H9 (cell line): ENCODE measurements at regions not wholly inside any gene's neighbourhood (a gene's known extent, or its start where the extent isn't known, plus 50 kb on each side); places are given as distances from the start of the nearest gene placed in this dataset.

Experiments used
- DNase-seq: peaks from one replicate; pipeline ENCODE4 v3.0.0-alpha.2; 2017
- H2AFZ ChIP-seq: one replicate; pipeline ENCODE4 v1.6.1; 2013; ENCODE audit warnings: mild to moderate bottlenecking, low read length, control low read depth, moderate library complexity
- H2AK5ac ChIP-seq: 2 replicates; pipeline ENCODE4 v1.6.1; 2013; ENCODE audit warnings: low read length, control low read depth, mixed read lengths; ENCODE audit not compliant: insufficient read length
- H2BK120ac ChIP-seq: one replicate; pipeline ENCODE4 v1.6.1; 2013; ENCODE audit warnings: low read depth, mild to moderate bottlenecking, low read length, control low read depth, inconsistent platforms; ENCODE audit not compliant: poor library complexity, severe bottlenecking
- H2BK12ac ChIP-seq: 2 replicates; pipeline ENCODE4 v1.6.1; 2013; ENCODE audit warnings: low read length, control low read depth, mixed read lengths, low read depth; ENCODE audit not compliant: insufficient read length
- H2BK15ac ChIP-seq: 2 replicates; pipeline ENCODE4 v1.6.1; 2013; ENCODE audit warnings: low read depth, low read length, control low read depth
- H2BK20ac ChIP-seq: one replicate; pipeline ENCODE4 v1.6.1; 2013; ENCODE audit warnings: low read depth, mild to moderate bottlenecking, low read length, control low read depth, inconsistent platforms; ENCODE audit not compliant: poor library complexity, severe bottlenecking
- H2BK5ac ChIP-seq: 2 replicates; pipeline ENCODE4 v1.6.1; 2013; ENCODE audit warnings: low read length, control low read depth, mixed read lengths; ENCODE audit not compliant: insufficient read length
- H3K14ac ChIP-seq: 2 replicates; pipeline ENCODE4 v1.6.1; 2013; ENCODE audit warnings: low read length, control low read depth; ENCODE audit not compliant: insufficient read depth
- H3K18ac ChIP-seq: 2 replicates; pipeline ENCODE4 v1.6.1; 2013; ENCODE audit warnings: low read depth, mild to moderate bottlenecking, mixed read lengths, low read length, control low read depth; ENCODE audit not compliant: insufficient read length
- H3K23ac ChIP-seq: 2 replicates; pipeline ENCODE4 v1.6.1; 2013; ENCODE audit warnings: low read length, control low read depth, mixed read lengths, low read depth; ENCODE audit not compliant: insufficient read length
- H3K23me2 ChIP-seq: 2 replicates; pipeline ENCODE4 v1.6.1; 2013; ENCODE audit warnings: low read depth, mild to moderate bottlenecking, mixed read lengths, low read length, control low read depth; ENCODE audit not compliant: insufficient read length, poor library complexity, severe bottlenecking
- H3K27ac ChIP-seq: 2 replicates; pipeline ENCODE4 v1.5.1; 2013; ENCODE audit warnings: low read length, control low read depth, mixed read lengths, low read depth; ENCODE audit not compliant: insufficient read length
- H3K27me3 ChIP-seq: 2 replicates; pipeline ENCODE4 v1.6.1; 2013; ENCODE audit warnings: low read length, control low read depth, inconsistent platforms; ENCODE audit not compliant: insufficient read depth
- H3K4ac ChIP-seq: 2 replicates; pipeline ENCODE4 v1.6.1; 2013; ENCODE audit warnings: low read depth, mild to moderate bottlenecking, control low read depth, inconsistent platforms, low read length, moderate library complexity
- H3K4me1 ChIP-seq: 2 replicates; pipeline ENCODE4 v1.6.1; 2013; ENCODE audit warnings: low read length, control low read depth, inconsistent platforms; ENCODE audit not compliant: insufficient read depth
- H3K4me2 ChIP-seq: 2 replicates; pipeline ENCODE4 v1.6.1; 2013; ENCODE audit warnings: low read length, control low read depth, mixed read lengths; ENCODE audit not compliant: insufficient read length, insufficient read depth
- H3K56ac ChIP-seq: 2 replicates; pipeline ENCODE4 v1.6.1; 2013; ENCODE audit warnings: low read depth, mild to moderate bottlenecking, mixed read lengths, low read length, control low read depth; ENCODE audit not compliant: insufficient read length
- H3K79me1 ChIP-seq: 2 replicates; pipeline ENCODE4 v1.6.1; 2013; ENCODE audit warnings: low read depth, mild to moderate bottlenecking, moderate library complexity, low read length, control low read depth, inconsistent platforms; ENCODE audit not compliant: insufficient read depth, poor library complexity, severe bottlenecking
- H3K79me2 ChIP-seq: 2 replicates; pipeline ENCODE4 v1.6.1; 2013; ENCODE audit warnings: low read length, control low read depth, inconsistent platforms; ENCODE audit not compliant: insufficient read depth
- H3K9ac ChIP-seq: 2 replicates; pipeline ENCODE4 v1.6.1; 2013; ENCODE audit warnings: low read length, control low read depth, mixed read lengths; ENCODE audit not compliant: insufficient read length; ENCODE audit errors: extremely low read depth
- H3K9me3 ChIP-seq: one replicate; pipeline ENCODE4 v1.6.1; 2013; ENCODE audit warnings: low read depth, low read length, inconsistent platforms; ENCODE audit not compliant: control insufficient read depth
- H3T11ph ChIP-seq: one replicate; pipeline ENCODE4 v1.6.1; 2013; ENCODE audit warnings: mild to moderate bottlenecking, low read length, control low read depth, inconsistent platforms
- H4K20me1 ChIP-seq: one replicate; pipeline ENCODE4 v1.6.1; 2013; ENCODE audit not compliant: control insufficient read depth, insufficient read length, insufficient read depth
- H4K5ac ChIP-seq: 2 replicates; pipeline ENCODE4 v1.6.1; 2013; ENCODE audit warnings: low read depth, mild to moderate bottlenecking, mixed read lengths, low read length, control low read depth; ENCODE audit not compliant: insufficient read length
- H4K8ac ChIP-seq: replicated peaks from 2 replicates; pipeline ENCODE4 v1.6.1; 2013; ENCODE audit warnings: low read length, control low read depth, mixed read lengths, low read depth; ENCODE audit not compliant: insufficient read length
- H4K91ac ChIP-seq: 2 replicates; pipeline ENCODE4 v1.6.1; 2013; ENCODE audit warnings: low read depth, mild to moderate bottlenecking, moderate library complexity, mixed read lengths, low read length, control low read depth; ENCODE audit not compliant: insufficient read length
- H3K27ac Mint-ChIP-seq, 3 experiments: 2 replicates in 2 of 3; 3 replicates in 1 of 3; pipeline ENCODE4 v1.8.0; 2020 to 2021; ENCODE audit warnings: mixed read lengths in 3 of 3, mild to moderate bottlenecking in 1 of 3, moderate library complexity in 1 of 3
- H3K27me3 Mint-ChIP-seq: 2 replicates; pipeline ENCODE4 v1.8.0; 2021; ENCODE audit warnings: low read depth, mild to moderate bottlenecking, moderate library complexity, mixed read lengths
- H3K36me3 Mint-ChIP-seq, 3 experiments: 2 replicates in 2 of 3; 3 replicates in 1 of 3; pipeline ENCODE4 v1.8.0; 2020 to 2021; ENCODE audit warnings: low read depth in 3 of 3, mixed read lengths in 3 of 3; ENCODE audit not compliant: insufficient read depth in 1 of 3
- H3K4me1 Mint-ChIP-seq, 2 experiments: 2 replicates each; pipeline ENCODE4 v1.8.0; 2020; ENCODE audit warnings: mixed read lengths in 2 of 2
- H3K4me3 Mint-ChIP-seq, 2 experiments: 2 replicates in 1 of 2; 3 replicates in 1 of 2; pipeline ENCODE4 v1.8.0; 2020 to 2021; ENCODE audit warnings: mild to moderate bottlenecking in 2 of 2, mixed read lengths in 2 of 2, moderate library complexity in 1 of 2
- H3K9me3 Mint-ChIP-seq, 2 experiments: 2 replicates in 1 of 2; 3 replicates in 1 of 2; pipeline ENCODE4 v1.8.0; 2020; ENCODE audit warnings: mild to moderate bottlenecking in 2 of 2, mixed read lengths in 2 of 2, moderate library complexity in 1 of 2
- CTCF ChIP-seq: fragments of 200-600 bp; sonication (generic); conservative IDR thresholded peaks from 3 replicates; pipeline ENCODE4 v1.8.0; 2021; ENCODE audit warnings: antibody characterized with exemption, mild to moderate bottlenecking
- WGBS: extraction: QIAGEN DNeasy Blood & Tissue Kit; methylation state at CpG from one replicate; pipeline ENCODE4 v1.1.7; 2013; ENCODE audit warnings: missing lambda C conversion rate, low lambda C conversion rate, mixed read lengths; ENCODE audit not compliant: insufficient read length; ENCODE audit errors: extremely low coverage; 5-methylcytosine and 5-hydroxymethylcytosine counted together

DNA sequence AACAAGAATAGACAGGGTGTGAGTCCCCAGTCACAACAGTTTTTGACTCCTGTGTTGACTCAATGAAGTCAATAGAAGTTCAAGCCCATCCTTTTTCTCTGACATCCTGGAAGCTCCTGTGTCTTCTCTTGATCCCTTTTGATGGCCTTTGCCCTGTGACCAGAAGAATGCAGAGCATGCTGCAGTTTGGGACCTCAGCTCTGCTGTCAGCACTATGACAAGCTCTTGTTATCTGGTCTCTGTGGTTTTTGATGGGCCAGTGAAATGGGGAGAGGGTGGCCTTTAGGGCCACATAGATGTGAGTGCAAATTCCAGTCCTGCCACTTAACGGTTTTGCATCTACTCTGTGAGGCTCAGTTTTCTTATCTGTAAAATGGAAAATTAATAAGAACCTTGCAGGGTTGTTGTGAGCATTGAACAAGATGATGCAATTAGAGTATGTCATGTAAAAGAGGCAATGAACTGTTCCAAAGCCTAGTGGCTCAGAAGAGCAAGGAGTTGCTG, 102.4 kb upstream of the IKZF1 start:
- Histone ChIP-seq H3K9ac (no peak overlapping the region), H3K14ac (no peak overlapping the region), H3K23ac (no peak overlapping the region), H3K27ac (no peak overlapping the region), H2BK20ac (no peak overlapping the region), H4K5ac (no peak overlapping the region), H3T11ph (no peak overlapping the region), H3K79me1 (no peaks in the 10 kb centered on the region), H3K79me2 (no peaks in the 10 kb centered on the region), H4K91ac (no peak overlapping the region), H2AFZ (no peak overlapping the region), H2BK15ac (no peak overlapping the region), H2BK120ac (no peak overlapping the region), H2BK5ac (no peak overlapping the region), H3K9me3 (no peaks in the 10 kb centered on the region), H4K20me1 (no peaks in the 10 kb centered on the region), H3K23me2 (no peaks in the 10 kb centered on the region), H3K56ac (no peak overlapping the region), H3K4ac (no peak overlapping the region), H2BK12ac (no peak overlapping the region), H2AK5ac (peak overlapping the region; percentile 57), H4K8ac (no peak overlapping the region), H3K18ac (no peak overlapping the region), H3K4me2 (no peak overlapping the region), H3K27me3 (no peaks in the 10 kb centered on the region), H3K4me1 (no peaks in the 10 kb centered on the region)
- no peak overlapping the region for H3K4me3 Mint-ChIP-seq
- no peak for DNase-seq
- peaks cover 7% of the 10 kb centered on the region; the same call in 1 of the 2 replicates for H3K27me3 Mint-ChIP-seq
- H3K36me3 Mint-ChIP-seq: no peaks in the 10 kb centered on the region
- no CpG with 5 or more reads among the region's 1 CpG for WGBS
- H3K9me3 Mint-ChIP-seq: no peaks in the 10 kb centered on the region
- TF ChIP-seq CTCF: no peak
- H3K4me1 Mint-ChIP-seq: peaks cover 5 to 7% of the 10 kb centered on the region in 2 experiments
- H3K27ac Mint-ChIP-seq: no peak overlapping the region
